NCI-H1417 (cell line): ENCODE measurements at regions not wholly inside any gene's neighbourhood (a gene's known extent, or its start where the extent isn't known, plus 50 kb on each side); places are given as distances from the start of the nearest gene placed in this dataset.

Experiments
- DNase-seq, 3 experiments: peaks; one replicate each; lab custom pipeline; 2025; lab: John Stamatoyannopoulos, UW

GRCh38 chr10:57874810-57875209 lies 392.9 kb downstream of the IPMK start:
- DNase-seq = no peak

- no peak for DNase-seq
These were observed 400.5 kb downstream of the IPMK start for GRCh38 chr10:57867241-57867640.

GRCh38 chr10:57864765-57865680 lies 402.7 kb downstream of the IPMK start:
- no peak for DNase-seq

GRCh38 chr10:57849691-57850357 lies 417.9 kb downstream of the IPMK start:
- peak in 1 of 3 experiments; percentile 60 for DNase-seq

GRCh38 chr10:57846307-57847065 lies 421.2 kb downstream of the IPMK start:
- no peak for DNase-seq

GRCh38 chr10:57844387-57844998 lies 423.2 kb downstream of the IPMK start:
- peak in 2 of 3 experiments; percentile 7 to 73 for DNase-seq

GRCh38 chr10:57830877-57831560 lies 436.7 kb downstream of the IPMK start:
- no peak for DNase-seq

- DNase-seq = no peak
These were observed 442.7 kb downstream of the IPMK start for GRCh38 chr10:57825015-57825414.

GRCh38 chr10:57823398-57823797 lies 444.3 kb downstream of the IPMK start:
- no peak for DNase-seq

GRCh38 chr10:57822965-57823364 lies 444.7 kb downstream of the IPMK start:
- no peak for DNase-seq

GRCh38 chr10:57818522-57818921 lies 449.2 kb downstream of the IPMK start:
- DNase-seq = peak in 2 of 3 experiments; percentile 28 to 63

- DNase-seq = no peak
These were observed 450.0 kb downstream of the IPMK start for GRCh38 chr10:57817741-57818140.

- DNase-seq = no peak
These were observed 451.7 kb downstream of the IPMK start for GRCh38 chr10:57815949-57816348.

- no peak for DNase-seq
These were observed 457.7 kb downstream of the IPMK start for GRCh38 chr10:57809961-57810360.

GRCh38 chr10:57807906-57808305 lies 459.8 kb downstream of the IPMK start:
- DNase-seq = no peak

GRCh38 chr10:57806675-57807074 lies 461.0 kb downstream of the IPMK start:
- DNase-seq = no peak

- no peak for DNase-seq
These were observed 468.1 kb downstream of the IPMK start for GRCh38 chr10:57799625-57800024.

- no peak for DNase-seq
These were observed 468.9 kb downstream of the IPMK start for GRCh38 chr10:57798830-57799229.

- no peak for DNase-seq
These were observed 476.1 kb downstream of the IPMK start for GRCh38 chr10:57791546-57791945.

GRCh38 chr10:57790703-57791102 lies 477.0 kb downstream of the IPMK start:
- no peak for DNase-seq

GRCh38 chr10:57788117-57788516 lies 479.6 kb downstream of the IPMK start:
- DNase-seq = no peak
